ENCODE measurements at regions not wholly inside any gene's neighbourhood (a gene's known extent, or its start where the extent isn't known, plus 50 kb on each side); places are given as distances from the start of the nearest gene placed in this dataset.

- TF ChIP-seq CTCF (IDR thresholded peaks at IDR 0.05) (no peak), POLR2AphosphoS5 (IDR thresholded peaks at IDR 0.05; ENCODE audit: low read depth, low read length) (no peak), TCF7L2 (IDR thresholded peaks at IDR 0.05; ENCODE audit: low read depth, low read length) (no peak)
- TF ChIP-seq, protein P1, sequence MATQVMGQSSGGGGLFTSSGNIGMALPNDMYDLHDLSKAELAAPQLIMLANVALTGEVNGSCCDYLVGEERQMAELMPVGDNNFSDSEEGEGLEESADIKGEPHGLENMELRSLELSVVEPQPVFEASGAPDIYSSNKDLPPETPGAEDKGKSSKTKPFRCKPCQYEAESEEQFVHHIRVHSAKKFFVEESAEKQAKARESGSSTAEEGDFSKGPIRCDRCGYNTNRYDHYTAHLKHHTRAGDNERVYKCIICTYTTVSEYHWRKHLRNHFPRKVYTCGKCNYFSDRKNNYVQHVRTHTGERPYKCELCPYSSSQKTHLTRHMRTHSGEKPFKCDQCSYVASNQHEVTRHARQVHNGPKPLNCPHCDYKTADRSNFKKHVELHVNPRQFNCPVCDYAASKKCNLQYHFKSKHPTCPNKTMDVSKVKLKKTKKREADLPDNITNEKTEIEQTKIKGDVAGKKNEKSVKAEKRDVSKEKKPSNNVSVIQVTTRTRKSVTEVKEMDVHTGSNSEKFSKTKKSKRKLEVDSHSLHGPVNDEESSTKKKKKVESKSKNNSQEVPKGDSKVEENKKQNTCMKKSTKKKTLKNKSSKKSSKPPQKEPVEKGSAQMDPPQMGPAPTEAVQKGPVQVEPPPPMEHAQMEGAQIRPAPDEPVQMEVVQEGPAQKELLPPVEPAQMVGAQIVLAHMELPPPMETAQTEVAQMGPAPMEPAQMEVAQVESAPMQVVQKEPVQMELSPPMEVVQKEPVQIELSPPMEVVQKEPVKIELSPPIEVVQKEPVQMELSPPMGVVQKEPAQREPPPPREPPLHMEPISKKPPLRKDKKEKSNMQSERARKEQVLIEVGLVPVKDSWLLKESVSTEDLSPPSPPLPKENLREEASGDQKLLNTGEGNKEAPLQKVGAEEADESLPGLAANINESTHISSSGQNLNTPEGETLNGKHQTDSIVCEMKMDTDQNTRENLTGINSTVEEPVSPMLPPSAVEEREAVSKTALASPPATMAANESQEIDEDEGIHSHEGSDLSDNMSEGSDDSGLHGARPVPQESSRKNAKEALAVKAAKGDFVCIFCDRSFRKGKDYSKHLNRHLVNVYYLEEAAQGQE (IDR thresholded peaks at IDR 0.05; ENCODE audit: insufficient read depth in 1 of 2, low read depth in 2 of 2, low read length in 1 of 2) = no peak
These were observed 545.8 kb downstream of the SOX6 start for GRCh38 chr11:15810525-15810924.

Data from Panc1 (cell line).